SHP77 treated with DMSO at 0.1 percent for 48 hours (cell line): ENCODE measurements at regions not wholly inside any gene's neighbourhood (a gene's known extent, or its start where the extent isn't known, plus 50 kb on each side); places are given as distances from the start of the nearest gene placed in this dataset.
"Not testable (repeated sequence)": the region's sequence is repeated elsewhere in the genome, so short reads cannot be mapped to it uniquely, and the experiment has no call there.

Experiments used
- DNase-seq: peaks from one replicate; lab custom pipeline; 2025; lab: John Stamatoyannopoulos, UW

DNA sequence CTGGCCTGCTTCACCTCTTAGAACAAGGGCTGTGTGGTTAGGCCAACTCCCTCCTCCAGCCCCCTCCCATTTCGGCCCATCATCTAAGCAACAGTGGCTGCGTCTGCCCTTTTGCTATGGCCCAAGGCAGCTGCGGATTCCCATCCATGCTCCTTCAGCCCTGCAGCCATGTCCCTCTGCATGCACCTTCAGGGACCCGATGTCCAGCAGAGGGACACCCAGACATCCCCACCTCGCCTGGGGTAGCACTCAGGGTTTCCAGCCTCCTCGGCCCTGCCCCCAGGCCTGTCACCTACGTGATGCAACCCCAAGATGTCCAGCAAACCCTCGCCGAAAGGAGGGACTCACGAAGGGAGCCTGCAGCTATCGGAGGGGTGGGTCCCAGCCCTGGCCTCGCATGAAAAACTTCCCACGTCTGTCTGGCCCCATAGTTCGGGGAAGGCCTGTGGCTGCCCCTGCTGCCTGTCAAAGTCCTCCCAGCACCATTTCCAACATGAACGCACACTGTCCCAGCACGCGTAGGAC, 194.4 kb downstream of the CTTN start:
- no peak for DNase-seq

DNA sequence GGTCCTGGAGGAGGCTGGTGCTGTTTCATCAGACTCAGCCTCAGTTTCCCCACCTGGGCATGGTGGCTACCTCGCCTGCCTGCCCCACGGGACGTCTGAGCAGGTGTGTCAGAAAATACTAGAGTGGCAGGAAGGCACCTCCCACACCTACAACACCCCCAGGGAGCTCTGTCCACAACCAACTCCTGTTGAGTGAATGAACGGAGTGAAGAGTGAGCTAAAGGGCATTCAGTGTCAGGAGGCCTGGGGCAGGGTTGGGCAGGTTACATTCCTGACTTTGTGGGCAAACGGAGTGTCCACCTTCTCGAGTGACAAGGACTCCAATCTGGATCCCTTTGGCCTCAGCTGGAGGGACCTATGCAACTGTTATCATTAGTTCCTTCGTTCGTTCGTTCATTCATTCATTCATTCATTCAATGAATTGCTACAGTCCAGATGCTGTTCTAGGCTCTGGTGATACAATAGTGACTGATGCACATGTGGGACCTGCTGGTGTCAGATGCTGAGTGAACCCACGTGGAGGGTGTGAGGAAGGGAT, 195.2 kb downstream of the CTTN start:
- DNase-seq: no peak

- no peak for DNase-seq
These were observed 195.7 kb downstream of the CTTN start for GRCh38 chr11:70594031-70594430.

- no peak for DNase-seq
These were observed 196.3 kb downstream of the CTTN start for GRCh38 chr11:70594606-70595005.

- no peak for DNase-seq
These were observed 196.7 kb downstream of the CTTN start for GRCh38 chr11:70595016-70595415.

DNA sequence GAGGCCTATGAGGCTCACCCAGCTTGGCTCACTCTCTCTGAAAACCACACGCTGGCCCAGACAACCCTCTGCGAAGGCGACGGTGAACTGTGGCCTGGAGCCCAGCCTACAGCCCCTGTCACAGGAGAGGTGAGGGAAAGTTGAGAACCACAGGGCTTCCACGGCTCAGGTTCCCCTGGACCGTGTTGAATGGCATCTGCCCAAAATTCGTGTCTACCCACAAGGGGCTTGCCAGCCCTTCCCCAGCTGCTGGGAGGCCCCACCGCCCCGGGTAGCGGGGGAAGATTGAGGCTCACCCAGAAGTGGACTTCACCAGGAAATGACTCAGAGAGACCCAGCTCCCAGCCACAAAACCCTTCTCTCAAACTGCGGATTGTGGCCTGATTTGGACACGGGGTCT, 197.1 kb downstream of the CTTN start:
- DNase-seq: no peak

- no peak for DNase-seq
These were observed 197.8 kb downstream of the CTTN start for GRCh38 chr11:70596091-70596490.

GRCh38 chr11:70597006-70597555, 198.8 kb downstream of the CTTN start:
- DNase-seq: no peak

GRCh38 chr11:70597751-70598625, 199.7 kb downstream of the CTTN start:
- no peak for DNase-seq

DNA sequence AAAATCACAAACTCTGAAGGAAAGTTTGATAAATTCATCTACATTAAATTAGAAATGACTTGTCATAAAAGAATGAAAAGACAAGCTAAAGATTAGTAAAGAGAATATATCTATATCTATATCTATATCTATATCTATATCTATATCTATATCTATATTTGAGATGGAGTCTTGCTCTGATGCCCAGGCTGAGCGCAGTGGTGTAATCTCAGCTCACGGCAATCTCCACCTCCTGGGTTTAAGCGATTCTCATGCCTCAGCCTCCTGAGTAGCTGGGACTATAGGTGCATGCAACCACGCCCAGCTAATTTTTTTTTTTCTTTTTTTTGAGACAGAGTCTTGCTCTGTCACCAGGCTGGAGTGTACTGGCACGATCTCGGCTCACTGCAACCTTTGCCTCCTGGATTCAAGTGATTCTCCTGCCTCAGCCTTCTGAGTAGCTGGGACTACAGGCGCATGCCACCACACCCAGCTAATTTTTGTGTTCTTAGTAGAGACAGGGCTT, 202.6 kb downstream of the CTTN start:
- not testable (repeated sequence) for DNase-seq

- DNase-seq: no peak
These were observed 203.7 kb downstream of the CTTN start for GRCh38 chr11:70601861-70602538.

DNA sequence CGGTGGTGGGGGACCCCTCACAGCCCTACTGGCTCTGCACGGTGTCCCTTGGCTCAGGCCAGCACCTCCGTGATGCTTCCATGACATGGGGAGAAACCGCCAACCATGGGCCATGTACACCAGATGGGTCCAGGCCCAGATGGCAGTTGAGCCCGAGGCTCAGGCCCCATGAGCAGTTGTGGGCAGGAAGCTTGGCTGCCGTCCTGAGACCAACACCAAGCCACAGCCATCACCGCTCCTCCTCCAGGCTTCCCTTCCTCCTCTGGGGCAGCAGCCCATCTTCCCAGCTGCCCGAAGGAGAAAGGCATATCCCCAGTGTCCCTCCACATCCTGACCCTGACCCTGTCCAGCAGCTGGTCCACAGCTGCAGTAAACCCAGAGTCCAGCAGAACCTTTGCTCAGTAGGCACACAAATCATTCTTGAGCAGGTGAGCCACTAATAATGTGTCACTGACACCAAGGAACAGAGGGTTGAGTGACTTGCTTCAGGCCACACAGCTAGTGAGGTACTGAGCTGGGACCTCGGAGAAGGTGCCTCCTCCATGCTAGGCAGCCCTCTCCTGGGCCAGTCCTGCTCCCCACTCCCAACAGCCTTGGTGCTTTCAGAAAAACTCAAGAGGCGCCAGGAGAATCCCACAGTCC, 204.9 kb downstream of the CTTN start:
- no peak for DNase-seq

DNA sequence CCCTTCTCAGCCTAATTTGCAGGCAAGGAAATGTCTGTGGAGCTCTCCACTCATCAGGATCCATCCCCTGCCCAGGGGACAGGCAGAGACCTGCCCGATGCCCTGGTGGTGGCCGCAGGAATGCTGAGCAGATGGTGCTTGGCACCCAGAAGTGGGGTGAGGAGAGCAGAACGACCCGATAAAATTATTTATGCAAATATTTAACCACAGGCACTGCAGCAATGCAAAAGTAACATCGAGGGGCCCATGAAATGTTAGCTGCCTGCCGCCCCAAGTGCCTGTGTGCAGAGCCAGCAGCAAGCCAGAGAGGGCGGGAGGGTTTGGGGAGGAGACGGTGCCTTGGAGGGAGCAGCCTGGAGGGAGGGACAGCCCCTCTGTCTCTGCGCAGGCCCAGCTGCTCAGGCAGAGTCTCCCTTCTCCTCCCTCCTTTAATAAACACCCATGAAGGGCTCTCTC, 205.5 kb downstream of the CTTN start:
- no peak for DNase-seq

GRCh38 chr11:70604221-70604620, 205.9 kb downstream of the CTTN start:
- no peak for DNase-seq

- DNase-seq: no peak
These were observed 206.5 kb downstream of the CTTN start for GRCh38 chr11:70604630-70605467.

DNA sequence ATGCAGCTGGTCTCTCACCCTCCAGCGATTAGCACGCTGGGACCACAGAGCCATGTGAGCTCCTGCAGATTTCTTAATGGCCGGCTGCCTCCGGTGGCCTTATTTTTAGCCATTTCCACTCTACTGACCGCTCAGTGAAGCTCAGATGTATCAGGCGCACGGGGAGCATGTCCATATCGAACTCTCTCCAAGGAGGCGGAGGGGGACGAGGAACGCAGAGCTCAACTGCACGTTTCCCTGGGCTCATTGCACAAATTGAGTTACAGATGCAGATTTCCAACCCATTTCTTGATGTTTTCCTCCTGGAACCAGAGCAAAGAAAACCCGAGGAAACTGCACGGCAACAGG, 207.1 kb downstream of the CTTN start:
- no peak for DNase-seq

GRCh38 chr11:70605846-70606245, 207.5 kb downstream of the CTTN start:
- DNase-seq: no peak

DNA sequence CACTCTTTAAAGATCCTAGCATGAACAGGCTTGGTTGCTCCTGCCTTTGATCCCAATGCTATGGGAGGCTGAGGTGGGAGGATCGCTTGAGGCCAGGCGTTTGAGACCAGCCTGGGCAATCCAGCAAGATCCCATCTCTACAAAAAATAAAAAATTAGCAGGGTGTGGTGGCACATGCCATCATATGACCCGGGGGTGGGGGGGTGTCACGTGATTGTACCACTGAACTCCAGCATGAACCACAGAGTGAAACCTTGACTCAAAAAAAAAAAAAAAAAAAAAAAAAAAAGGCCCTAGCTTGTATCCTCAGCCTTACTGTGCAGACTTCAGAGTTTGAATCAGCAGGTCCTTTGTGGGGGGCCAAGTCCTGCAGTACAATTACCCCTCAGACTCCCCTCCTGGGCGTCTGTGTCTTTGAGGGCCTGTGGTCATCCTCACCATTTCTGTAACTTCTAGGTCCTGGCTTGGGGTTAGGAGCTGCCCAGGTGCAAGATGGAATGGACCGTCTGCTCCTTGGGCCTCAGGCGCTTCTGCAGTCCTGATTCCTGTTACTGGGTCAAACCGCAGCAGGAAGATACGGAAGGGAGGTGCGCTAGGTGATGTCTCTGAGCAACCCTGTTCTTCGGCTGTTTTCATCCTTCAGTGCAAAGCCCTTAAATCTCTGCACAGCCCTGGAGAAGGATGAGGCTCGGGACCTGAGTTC, 208.1 kb downstream of the CTTN start:
- DNase-seq: no peak

GRCh38 chr11:70606951-70607330, 208.6 kb downstream of the CTTN start:
- no peak for DNase-seq

- no peak for DNase-seq
These were observed 209.2 kb downstream of the CTTN start for GRCh38 chr11:70607561-70607960.
